Kidney (tissue), 13 donors: ENCODE measurements at regions not wholly inside any gene's neighbourhood (a gene's known extent, or its start where the extent isn't known, plus 50 kb on each side); places are given as distances from the start of the nearest gene placed in this dataset.
"Not testable (repeated sequence)": the region's sequence is repeated elsewhere in the genome, so short reads cannot be mapped to it uniquely, and the experiment has no call there.

Experiments used
- DNase-seq, 5 donors: peaks; one replicate each; pipeline ENCODE4 v3.0.0-alpha.2; 2013 to 2020
- FAIRE-seq: peaks from 2 replicates; lab custom pipeline; 2012; peaks lifted over from hg19 to GRCh38; lab: Jason Lieb, UNC
- H3K27ac ChIP-seq, 2 donors: one replicate each; pipeline ENCODE4 v1.7.0; 2013; ENCODE audit warnings: low read depth in 2 of 2, low read length in 2 of 2, inconsistent platforms in 1 of 2
- H3K27me3 ChIP-seq: one replicate; pipeline ENCODE4 v1.7.1; 2013; ENCODE audit warnings: low read length, inconsistent platforms; ENCODE audit not compliant: control insufficient read depth, insufficient read depth
- H3K36me3 ChIP-seq, 3 donors: one replicate each; pipeline versions ENCODE4 v1.7.0 to v1.7.1; 2013; ENCODE audit warnings: low read length in 3 of 3, control low read depth in 1 of 3, inconsistent platforms in 1 of 3; ENCODE audit not compliant: insufficient read depth in 3 of 3, control insufficient read depth in 2 of 3
- H3K4me1 ChIP-seq, 3 donors: one replicate each; pipeline versions ENCODE4 v1.7.0 to v1.7.1; 2013; ENCODE audit warnings: low read length in 3 of 3, inconsistent platforms in 1 of 3, low read depth in 1 of 3; ENCODE audit not compliant: control insufficient read depth in 2 of 3, insufficient read depth in 2 of 3
- H3K4me3 ChIP-seq, 3 donors: one replicate each; pipeline versions ENCODE4 v1.7.0 to v1.8.1; 2013; ENCODE audit warnings: low read length in 3 of 3, control low read depth in 1 of 3, inconsistent platforms in 1 of 3
- H3K9ac ChIP-seq, 3 donors: one replicate each; pipeline versions ENCODE4 v1.7.0 to v1.7.1; 2013; ENCODE audit warnings: low read length in 3 of 3, control low read depth in 1 of 3, inconsistent platforms in 1 of 3
- H3K9me3 ChIP-seq, 3 donors: one replicate each; pipeline versions ENCODE4 v1.7.0 to v1.7.1; 2013; ENCODE audit warnings: low read length in 3 of 3, control low read depth in 1 of 3, inconsistent platforms in 1 of 3; ENCODE audit not compliant: control insufficient read depth in 2 of 3, insufficient read depth in 1 of 3
- CTCF ChIP-seq: IDR thresholded peaks from 3 replicates; pipeline ENCODE4 v1.5.1; 2012; ENCODE audit warnings: mild to moderate bottlenecking, moderate library complexity, borderline replicate concordance; ENCODE audit not compliant: insufficient read depth; ENCODE audit errors: extremely low read depth
- intact Hi-C: fragments of 100-400 bp; cut with DNase I; formaldehyde crosslinking; loops from one replicate; pipeline ENCODE4 v1.11.1; 2022
- donor health status: control.
- donor health status: control.
- donor health status: control.
- donor health status: control.
- donor health status: control.
- donor health status: DM: yes; HTN: yes; CAD: no.
- donor health status: Normal renal cell carcinoma (clear cell type).

GRCh38 chr21:14058566-14058965 is 152.2 kb downstream of the LIPI start:
- DNase-seq (peak in 1 of 5 donors; percentile 66), FAIRE-seq (no peak)
- intact Hi-C loops = no loop called here

GRCh38 chr21:14057841-14058481 is 152.8 kb downstream of the LIPI start:
- H3K27ac ChIP-seq, intact Hi-C loops, H3K9me3 ChIP-seq, H3K9ac ChIP-seq, H3K4me1 ChIP-seq, FAIRE-seq, H3K27me3 ChIP-seq, H3K36me3 ChIP-seq, H3K4me3 ChIP-seq: not testable (repeated sequence)
- DNase-seq = peak in 1 of 5 donors; percentile 69

More at GRCh38 chr21:14058566-14058965, 152.2 kb downstream of the LIPI start:
- Histone ChIP-seq H3K9me3 (no peaks in the 10 kb centered on the region), H3K36me3 (no peaks in the 10 kb centered on the region), H3K4me1 (no peaks in the 10 kb centered on the region), H3K9ac (no peak overlapping the region), H3K27me3 (no peaks in the 10 kb centered on the region), H3K4me3 (no peak overlapping the region), H3K27ac (no peak overlapping the region)
- no peak for TF ChIP-seq CTCF

- no peak overlapping the region for H3K4me3 ChIP-seq
- TF ChIP-seq CTCF = no peak
- peaks cover 0 to 1% (median 0%) of the 10 kb centered on the region in 3 donors for H3K9me3 ChIP-seq
- no peaks in the 10 kb centered on the region for H3K36me3 ChIP-seq
- H3K27ac ChIP-seq = no peak overlapping the region
- no peaks in the 10 kb centered on the region for H3K27me3 ChIP-seq
- FAIRE-seq (no peak), DNase-seq (peak in 1 of 5 donors; percentile 55)
- intact Hi-C loops = no loop called here
- no peaks in the 10 kb centered on the region for H3K4me1 ChIP-seq
- no peak overlapping the region for H3K9ac ChIP-seq
These were observed 153.4 kb downstream of the LIPI start for GRCh38 chr21:14057313-14057712.

- Histone ChIP-seq H3K27me3 (no peaks in the 10 kb centered on the region), H3K27ac (no peak overlapping the region), H3K4me1 (no peaks in the 10 kb centered on the region), H3K9me3 (peaks cover 0 to 1% (median 0%) of the 10 kb centered on the region in 3 donors), H3K36me3 (no peaks in the 10 kb centered on the region), H3K9ac (no peak overlapping the region), H3K4me3 (no peak overlapping the region)
- TF ChIP-seq CTCF = no peak
- intact Hi-C loops = no loop called here
- no peak for FAIRE-seq
- DNase-seq = peak in 2 of 5 donors; percentile 31 to 70
These were observed 154.0 kb downstream of the LIPI start for GRCh38 chr21:14056771-14057191.

- H3K36me3 ChIP-seq, H3K27me3 ChIP-seq, intact Hi-C loops, H3K4me1 ChIP-seq, FAIRE-seq, H3K9me3 ChIP-seq, H3K27ac ChIP-seq, H3K9ac ChIP-seq, H3K4me3 ChIP-seq: not testable (repeated sequence)
- DNase-seq = peak in 1 of 5 donors; percentile 28
These were observed 154.8 kb downstream of the LIPI start for GRCh38 chr21:14055746-14056515.
